ENCODE measurements at regions not wholly inside any gene's neighbourhood (a gene's known extent, or its start where the extent isn't known, plus 50 kb on each side); places are given as distances from the start of the nearest gene placed in this dataset.

DNA sequence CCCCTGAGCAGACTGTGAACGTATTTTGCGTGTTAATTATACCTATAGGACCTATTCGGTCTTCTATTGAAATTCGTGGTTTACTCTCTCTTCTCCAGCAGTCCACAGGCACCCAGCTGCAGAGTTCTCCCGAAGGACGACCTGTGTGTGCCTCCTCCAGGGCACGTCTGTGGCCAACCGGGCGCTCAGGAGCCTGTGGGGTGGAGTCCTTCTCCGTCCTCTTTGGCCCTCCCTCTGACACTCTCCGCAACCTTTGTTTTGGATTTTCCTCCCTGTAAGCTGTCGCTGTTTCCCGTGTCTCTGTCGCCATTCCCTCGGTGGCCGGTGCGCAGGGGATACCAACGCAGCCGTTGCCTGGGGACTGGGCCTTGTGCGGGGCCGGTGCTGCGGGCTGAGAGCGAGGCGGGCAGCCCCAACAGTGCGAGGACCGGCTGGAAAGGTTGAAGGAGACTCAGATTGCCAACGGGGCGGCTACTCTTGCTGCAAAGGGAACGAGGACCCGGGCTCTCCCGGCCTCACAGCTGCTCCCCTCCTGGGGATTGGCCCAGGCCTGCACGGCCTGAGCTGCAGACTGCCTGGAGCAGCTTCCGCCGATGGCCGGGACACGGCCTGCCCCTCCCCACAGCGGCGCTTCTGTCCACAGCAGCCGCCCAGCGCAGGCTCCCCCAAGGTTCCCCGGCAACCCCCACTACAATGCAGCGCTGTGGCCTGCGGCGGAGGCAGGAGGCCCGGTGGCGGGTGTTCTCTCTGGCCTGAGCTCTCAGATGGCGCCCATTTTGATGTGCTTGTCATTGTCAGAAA lies 221.0 kb downstream of the MTX2 start:
- no peak for DNase-seq (ENCODE audit: low read depth)
- TF ChIP-seq, protein P1, sequence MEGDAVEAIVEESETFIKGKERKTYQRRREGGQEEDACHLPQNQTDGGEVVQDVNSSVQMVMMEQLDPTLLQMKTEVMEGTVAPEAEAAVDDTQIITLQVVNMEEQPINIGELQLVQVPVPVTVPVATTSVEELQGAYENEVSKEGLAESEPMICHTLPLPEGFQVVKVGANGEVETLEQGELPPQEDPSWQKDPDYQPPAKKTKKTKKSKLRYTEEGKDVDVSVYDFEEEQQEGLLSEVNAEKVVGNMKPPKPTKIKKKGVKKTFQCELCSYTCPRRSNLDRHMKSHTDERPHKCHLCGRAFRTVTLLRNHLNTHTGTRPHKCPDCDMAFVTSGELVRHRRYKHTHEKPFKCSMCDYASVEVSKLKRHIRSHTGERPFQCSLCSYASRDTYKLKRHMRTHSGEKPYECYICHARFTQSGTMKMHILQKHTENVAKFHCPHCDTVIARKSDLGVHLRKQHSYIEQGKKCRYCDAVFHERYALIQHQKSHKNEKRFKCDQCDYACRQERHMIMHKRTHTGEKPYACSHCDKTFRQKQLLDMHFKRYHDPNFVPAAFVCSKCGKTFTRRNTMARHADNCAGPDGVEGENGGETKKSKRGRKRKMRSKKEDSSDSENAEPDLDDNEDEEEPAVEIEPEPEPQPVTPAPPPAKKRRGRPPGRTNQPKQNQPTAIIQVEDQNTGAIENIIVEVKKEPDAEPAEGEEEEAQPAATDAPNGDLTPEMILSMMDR (conservative IDR thresholded peaks at IDR 0.05; ENCODE audit: low read depth, low read length), result no peak
- no peak overlapping the region for H3K4me3 ChIP-seq (ENCODE audit: low read depth, low read length)

DNA sequence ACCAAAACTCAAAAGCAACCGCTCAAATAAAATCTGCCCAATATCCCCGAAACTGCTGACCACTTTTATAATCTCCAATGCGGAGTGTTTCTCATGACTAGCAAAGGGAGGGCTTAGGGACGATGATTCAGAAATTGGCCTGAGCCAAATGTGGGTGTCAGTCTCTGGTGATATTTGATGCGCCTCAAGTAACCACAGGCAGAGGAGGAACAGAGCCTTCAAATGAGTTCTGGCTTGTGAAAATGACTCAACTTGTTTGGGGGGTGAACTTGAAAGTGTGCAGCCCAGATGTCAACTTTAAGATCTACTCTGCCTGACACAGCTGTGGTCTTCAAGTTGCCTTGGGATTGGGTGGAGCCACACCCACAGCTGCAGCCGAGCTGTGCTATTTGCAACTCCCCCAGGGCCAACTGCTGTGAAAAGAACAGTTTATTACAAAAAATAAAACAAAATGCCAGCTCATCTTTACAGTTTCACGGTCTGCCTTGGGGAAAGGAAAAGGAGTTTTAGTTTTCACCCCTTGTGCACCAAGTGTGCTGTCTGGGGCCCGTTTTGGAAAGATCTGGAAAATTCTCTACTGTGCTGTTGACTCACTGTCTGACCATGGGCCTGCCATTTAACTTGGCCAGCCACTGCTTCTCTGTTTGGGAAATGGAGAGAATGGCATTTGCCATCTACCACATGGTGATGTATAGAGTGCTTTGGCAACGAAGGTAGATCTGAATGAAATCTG lies 222.1 kb downstream of the MTX2 start:
- no peak for DNase-seq (ENCODE audit: low read depth)
- no peak overlapping the region for H3K4me3 ChIP-seq (ENCODE audit: low read depth, low read length)

DNA sequence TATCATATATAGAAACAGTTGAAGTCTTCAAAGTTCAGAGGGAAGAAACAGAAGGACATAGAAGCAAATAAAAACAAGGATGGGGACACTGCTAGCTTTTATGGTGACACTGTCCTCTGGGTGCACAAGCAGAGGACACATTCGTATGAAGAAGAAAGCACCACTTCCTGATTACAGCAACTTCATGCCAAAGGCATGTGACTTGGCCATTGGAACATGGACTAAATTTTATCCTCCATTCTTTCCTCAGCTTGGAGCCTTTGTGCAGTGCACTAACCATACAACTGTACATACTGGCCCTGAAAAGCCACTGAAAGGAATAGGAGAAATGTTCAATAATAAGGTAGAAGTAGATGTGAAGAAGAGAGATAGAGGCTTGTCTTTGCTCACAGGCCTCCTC lies 223.3 kb downstream of the MTX2 start:
- TF ChIP-seq, protein P1 (conservative IDR thresholded peaks at IDR 0.05; ENCODE audit: low read depth, low read length), result no peak
- no peak for DNase-seq (ENCODE audit: low read depth)
- no peak overlapping the region for H3K4me3 ChIP-seq (ENCODE audit: low read depth, low read length)

More for the DNA sequence above, 222.1 kb downstream of the MTX2 start:
- TF ChIP-seq, protein P1 (conservative IDR thresholded peaks at IDR 0.05; ENCODE audit: low read depth, low read length), result no peak

DNA sequence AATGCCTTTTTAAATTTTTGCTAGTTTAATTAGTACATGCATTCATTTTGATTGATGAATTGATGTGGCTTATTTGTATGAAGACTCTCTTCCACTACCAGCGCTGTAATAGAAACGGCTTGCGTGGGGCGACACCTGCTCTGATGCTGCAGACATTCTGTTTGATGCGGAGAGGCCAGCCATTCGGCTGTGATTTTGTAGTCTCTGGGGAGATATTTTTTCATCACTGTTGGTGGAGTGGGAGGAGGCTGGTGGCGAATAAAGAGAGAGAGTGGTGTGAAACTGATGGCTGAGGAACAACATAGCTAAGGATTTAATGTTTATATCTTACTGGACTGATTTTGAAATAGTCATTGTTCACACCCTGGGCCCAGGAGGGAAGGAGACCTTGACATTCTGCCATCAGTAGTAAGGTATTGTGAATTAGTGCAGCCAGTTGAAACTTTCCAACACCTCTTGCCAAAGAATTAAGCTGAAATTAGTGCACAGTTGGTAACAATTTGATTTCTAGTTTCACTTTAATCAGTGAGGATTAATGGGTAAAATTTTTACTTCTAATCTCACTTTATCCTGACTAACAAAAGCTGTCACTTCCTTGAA lies 224.1 kb downstream of the MTX2 start:
- DNase-seq (ENCODE audit: low read depth), result no peak
- TF ChIP-seq, protein P1 (conservative IDR thresholded peaks at IDR 0.05; ENCODE audit: low read depth, low read length), result no peak
- no peak overlapping the region for H3K4me3 ChIP-seq (ENCODE audit: low read depth, low read length)

DNA sequence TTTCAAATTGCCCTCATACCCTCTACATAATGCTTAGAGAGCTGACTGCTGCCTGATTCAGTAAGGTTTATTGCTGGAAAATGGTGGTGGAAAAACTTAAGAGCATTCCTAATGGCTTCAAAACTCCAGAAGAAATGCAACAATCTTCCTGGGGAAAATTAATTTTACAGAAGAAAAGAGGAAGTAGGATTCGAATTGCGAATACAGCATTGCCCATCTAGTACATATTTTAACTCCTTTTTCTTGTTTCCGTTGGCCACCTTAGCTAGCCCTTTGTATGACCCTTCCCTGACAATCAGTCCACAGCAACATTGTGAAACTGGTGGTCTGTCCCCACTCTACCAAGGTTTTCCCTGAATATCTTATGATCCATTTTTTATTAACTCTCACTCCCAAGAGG lies 224.7 kb downstream of the MTX2 start:
- TF ChIP-seq, protein P1 (conservative IDR thresholded peaks at IDR 0.05; ENCODE audit: low read depth, low read length), result no peak
- no peak for DNase-seq (ENCODE audit: low read depth)
- H3K4me3 ChIP-seq (ENCODE audit: low read depth, low read length), result no peak overlapping the region

DNA sequence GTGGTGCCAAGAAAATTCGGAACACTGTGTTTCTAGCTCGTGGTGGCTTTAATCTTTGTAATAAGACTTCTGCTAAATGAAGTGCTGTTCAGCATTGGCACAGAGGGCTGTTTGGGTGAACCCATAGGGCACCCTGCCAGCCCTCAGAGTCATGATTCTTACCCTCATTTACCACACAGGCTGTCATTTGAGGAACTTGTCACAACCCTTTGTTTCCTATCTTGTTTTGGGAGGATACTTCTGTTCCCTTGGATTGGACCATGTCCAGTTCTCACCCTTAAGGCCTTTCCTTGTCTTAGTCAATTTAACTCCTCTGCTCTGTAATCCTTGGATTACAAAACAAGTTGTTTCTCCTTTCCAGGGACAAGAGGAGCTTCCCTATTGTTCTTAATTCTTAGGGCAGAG lies 225.7 kb downstream of the MTX2 start:
- TF ChIP-seq, protein P1 (conservative IDR thresholded peaks at IDR 0.05; ENCODE audit: low read depth, low read length), result no peak
- no peak overlapping the region for H3K4me3 ChIP-seq (ENCODE audit: low read depth, low read length)
- DNase-seq (ENCODE audit: low read depth), result no peak

Data from epithelial cell of proximal tubule (primary cell).